OCI-LY3 (cell line): ENCODE measurements at regions not wholly inside any gene's neighbourhood (a gene's known extent, or its start where the extent isn't known, plus 50 kb on each side); places are given as distances from the start of the nearest gene placed in this dataset.

Experiments used
- CTCF ChIP-seq: fragments of 200-600, 300-600 bp; sonication (generic); IDR thresholded peaks from 2 replicates; pipeline ENCODE4 v1.5.1; 2014; ENCODE audit warnings: antibody characterized with exemption, low read length, low read depth
- EZH2phosphoT487 ChIP-seq: fragments of 200-600 bp; shearing (Covaris generic); IDR thresholded peaks from 2 replicates; pipeline ENCODE4 v1.6.1; 2018; ENCODE audit warnings: antibody characterized with exemption, mixed run types, low read depth

DNA sequence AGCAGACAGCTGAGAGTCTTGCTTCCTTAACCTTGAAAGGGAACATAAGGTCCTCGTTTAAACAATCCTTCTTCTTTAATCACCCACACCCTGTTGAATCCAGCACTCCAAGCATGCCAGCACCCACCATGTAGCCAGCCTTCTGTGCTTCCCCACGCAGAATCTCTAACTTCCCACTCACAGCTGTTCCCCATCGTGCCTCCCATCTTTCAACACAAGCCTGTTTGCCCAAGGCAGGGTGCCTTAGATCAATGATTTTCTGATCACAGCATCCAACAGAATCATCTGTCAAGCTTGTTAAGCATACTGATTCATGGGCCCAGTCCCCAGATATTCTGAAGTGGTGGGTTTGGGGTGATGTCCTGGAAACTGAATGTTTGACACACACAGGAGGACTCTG is 530.8 kb downstream of the SH2D4B start:
- TF ChIP-seq CTCF (no peak), EZH2phosphoT487 (no peak)
